CD4-positive, CD25-positive, alpha-beta regulatory T cell (primary cell): ENCODE measurements at regions not wholly inside any gene's neighbourhood (a gene's known extent, or its start where the extent isn't known, plus 50 kb on each side); places are given as distances from the start of the nearest gene placed in this dataset.

Experiments used
- ATAC-seq, 2 donors: fragments of 150-1000 bp; cut with Tn5 transposase; one replicate each; pipeline ENCODE4 v1.10.0; 2021; ENCODE audit warnings: low read depth in 2 of 2, moderate number of reproducible peaks in 2 of 2, moderate library complexity in 1 of 2
- DNase-seq, 3 donors: peaks; one replicate each; pipeline versions ENCODE4 v3.0.0 to v3.0.0-alpha.2; 2012 to 2022; ENCODE audit warnings: mixed read lengths in 1 of 3
- H3K27ac ChIP-seq: one replicate; pipeline ENCODE4 v1.7.0; 2013; ENCODE audit warnings: mild to moderate bottlenecking, low read length; ENCODE audit not compliant: insufficient read depth, poor library complexity, severe bottlenecking
- H3K27me3 ChIP-seq: one replicate; pipeline ENCODE4 v1.7.0; 2013; ENCODE audit warnings: low read length; ENCODE audit not compliant: control insufficient read depth, insufficient read depth
- H3K36me3 ChIP-seq: one replicate; pipeline ENCODE4 v1.7.0; 2013; ENCODE audit warnings: mild to moderate bottlenecking, low read length, moderate library complexity; ENCODE audit not compliant: control insufficient read depth, insufficient read depth
- H3K4me1 ChIP-seq: 2 replicates; pipeline ENCODE4 v1.7.0; 2013; ENCODE audit warnings: mild to moderate bottlenecking, low read length; ENCODE audit not compliant: insufficient read depth, control insufficient read depth, poor library complexity, severe bottlenecking
- H3K4me3 ChIP-seq: one replicate; pipeline ENCODE4 v1.7.0; 2013; ENCODE audit warnings: low read depth, mild to moderate bottlenecking, low read length, moderate library complexity
- H3K9me3 ChIP-seq, 2 experiments: 1 replicate in 1 of 2; 2 replicates in 1 of 2; pipeline ENCODE4 v1.7.0; 2013; ENCODE audit warnings: low read length in 2 of 2, mild to moderate bottlenecking in 1 of 2, moderate library complexity in 1 of 2; ENCODE audit not compliant: control insufficient read depth in 2 of 2
- H3K27ac Mint-ChIP-seq, 3 donors: one replicate each; pipeline ENCODE4 v1.8.0; 2020 to 2022; ENCODE audit warnings: mild to moderate bottlenecking in 3 of 3, mixed read lengths in 3 of 3, moderate library complexity in 2 of 3
- H3K27me3 Mint-ChIP-seq: one replicate; pipeline ENCODE4 v1.8.0; 2022; ENCODE audit warnings: mild to moderate bottlenecking, mixed read lengths
- H3K36me3 Mint-ChIP-seq: one replicate; pipeline ENCODE4 v1.8.0; 2020; ENCODE audit warnings: mixed read lengths
- H3K4me1 Mint-ChIP-seq, 4 donors: one replicate each; pipeline ENCODE4 v1.8.0; 2020 to 2022; ENCODE audit warnings: mixed read lengths in 4 of 4, mild to moderate bottlenecking in 1 of 4
- H3K4me3 Mint-ChIP-seq, 4 donors: one replicate each; pipeline ENCODE4 v1.8.0; 2020 to 2022; ENCODE audit warnings: mild to moderate bottlenecking in 4 of 4, mixed read lengths in 4 of 4, moderate library complexity in 3 of 4
- H3K9me3 Mint-ChIP-seq, 7 donors: one replicate each; pipeline ENCODE4 v1.8.0; 2020 to 2022; ENCODE audit warnings: mixed read lengths in 7 of 7, mild to moderate bottlenecking in 3 of 7, moderate library complexity in 2 of 7

GRCh38 chr7:125406111-125406510 lies 476.5 kb upstream of the POT1 start:
- ATAC-seq, result no peak
- no peak for DNase-seq
- no peak overlapping the region for H3K27ac Mint-ChIP-seq
- Histone ChIP-seq H3K27me3 (no peaks in the 10 kb centered on the region), H3K4me3 (no peak overlapping the region), H3K4me1 (no peaks in the 10 kb centered on the region), H3K36me3 (no peaks in the 10 kb centered on the region), H3K9me3 (no peaks in the 10 kb centered on the region), H3K27ac (no peak overlapping the region)
- peaks cover 0 to 23% (median 3%) of the 10 kb centered on the region in 7 donors for H3K9me3 Mint-ChIP-seq
- no peaks in the 10 kb centered on the region for H3K4me1 Mint-ChIP-seq
- no peaks in the 10 kb centered on the region for H3K27me3 Mint-ChIP-seq
- no peak overlapping the region for H3K4me3 Mint-ChIP-seq
- no peaks in the 10 kb centered on the region for H3K36me3 Mint-ChIP-seq

DNA sequence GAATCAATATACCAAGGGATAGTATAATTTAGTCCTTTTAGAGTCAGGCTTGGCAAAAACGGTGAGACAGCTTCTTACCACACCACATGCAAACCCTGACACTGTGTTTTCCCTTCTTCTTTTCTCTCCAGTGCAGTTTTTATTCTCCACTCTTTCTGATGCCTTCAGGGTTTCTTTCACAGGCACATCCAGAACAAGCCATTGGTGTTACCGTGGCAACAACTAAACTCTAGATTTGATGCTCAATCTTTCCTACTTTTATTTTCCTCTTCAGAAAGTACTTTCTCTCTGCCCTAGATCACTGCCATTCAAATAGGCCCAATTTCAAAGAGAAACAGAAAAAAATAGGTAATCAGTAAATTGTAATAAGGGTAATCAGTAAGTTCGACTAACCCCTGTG lies 469.8 kb upstream of the POT1 start:
- Histone ChIP-seq H3K4me1 (no peaks in the 10 kb centered on the region), H3K4me3 (no peak overlapping the region), H3K9me3 (no peaks in the 10 kb centered on the region), H3K27ac (no peak overlapping the region), H3K36me3 (no peaks in the 10 kb centered on the region), H3K27me3 (no peaks in the 10 kb centered on the region)
- Mint-ChIP-seq H3K4me1 (no peaks in the 10 kb centered on the region), H3K4me3 (no peak overlapping the region), H3K27me3 (no peaks in the 10 kb centered on the region), H3K36me3 (no peaks in the 10 kb centered on the region), H3K27ac (no peak overlapping the region), H3K9me3 (peaks cover 2 to 16% (median 9%) of the 10 kb centered on the region in 7 donors)
- ATAC-seq (no peak), DNase-seq (no peak)

- H3K4me3 ChIP-seq, result no peak overlapping the region
- DNase-seq, result no peak
- ATAC-seq, result no peak
- Mint-ChIP-seq H3K9me3 (peaks cover 0 to 16% (median 9%) of the 10 kb centered on the region in 7 donors), H3K4me3 (no peak overlapping the region), H3K36me3 (no peaks in the 10 kb centered on the region), H3K27me3 (no peaks in the 10 kb centered on the region), H3K27ac (no peak overlapping the region), H3K4me1 (no peaks in the 10 kb centered on the region)
- no peaks in the 10 kb centered on the region for H3K4me1 ChIP-seq
- H3K27ac ChIP-seq, result no peak overlapping the region
- H3K9me3 ChIP-seq, result no peaks in the 10 kb centered on the region
- no peaks in the 10 kb centered on the region for H3K36me3 ChIP-seq
- H3K27me3 ChIP-seq, result no peaks in the 10 kb centered on the region
Measured at GRCh38 chr7:125396466-125397151, 467.0 kb upstream of the POT1 start.

- Mint-ChIP-seq H3K27me3 (no peaks in the 10 kb centered on the region), H3K4me1 (no peaks in the 10 kb centered on the region), H3K27ac (no peak overlapping the region), H3K36me3 (no peaks in the 10 kb centered on the region), H3K4me3 (no peak overlapping the region), H3K9me3 (peaks cover 0 to 20% (median 8%) of the 10 kb centered on the region in 7 donors)
- Histone ChIP-seq H3K36me3 (no peaks in the 10 kb centered on the region), H3K9me3 (no peaks in the 10 kb centered on the region), H3K27ac (no peak overlapping the region), H3K4me3 (no peak overlapping the region), H3K27me3 (no peaks in the 10 kb centered on the region), H3K4me1 (no peaks in the 10 kb centered on the region)
- no peak for ATAC-seq
- DNase-seq, result no peak
Measured at GRCh38 chr7:125391921-125392320, 462.3 kb upstream of the POT1 start.

DNA sequence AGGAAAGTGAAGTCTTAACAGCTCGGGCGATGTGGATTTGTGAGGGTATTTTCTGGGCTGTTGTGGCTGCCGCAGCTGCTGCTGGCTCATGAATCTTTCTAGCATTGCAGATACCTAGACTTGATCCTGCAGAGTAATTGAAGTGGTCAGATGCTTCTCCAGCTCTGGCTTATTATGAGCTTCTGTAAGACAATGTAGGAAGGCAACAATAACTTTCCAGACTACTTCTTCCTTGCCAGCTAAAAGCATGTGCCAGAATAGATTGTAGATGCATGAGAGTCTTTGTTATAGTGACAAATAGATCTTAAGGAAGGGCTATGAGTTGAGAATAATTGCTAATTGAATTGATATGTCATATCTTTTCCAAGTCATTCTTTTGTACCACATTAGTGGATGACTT lies 461.4 kb upstream of the POT1 start:
- Histone ChIP-seq H3K36me3 (no peaks in the 10 kb centered on the region), H3K27ac (no peak overlapping the region), H3K4me1 (no peaks in the 10 kb centered on the region), H3K9me3 (no peaks in the 10 kb centered on the region), H3K4me3 (no peak overlapping the region), H3K27me3 (no peaks in the 10 kb centered on the region)
- Mint-ChIP-seq H3K9me3 (peaks cover 0 to 20% (median 8%) of the 10 kb centered on the region in 7 donors), H3K4me3 (no peak overlapping the region), H3K4me1 (no peaks in the 10 kb centered on the region), H3K36me3 (no peaks in the 10 kb centered on the region), H3K27ac (no peak overlapping the region), H3K27me3 (no peaks in the 10 kb centered on the region)
- no peak for DNase-seq
- ATAC-seq, result no peak

DNA sequence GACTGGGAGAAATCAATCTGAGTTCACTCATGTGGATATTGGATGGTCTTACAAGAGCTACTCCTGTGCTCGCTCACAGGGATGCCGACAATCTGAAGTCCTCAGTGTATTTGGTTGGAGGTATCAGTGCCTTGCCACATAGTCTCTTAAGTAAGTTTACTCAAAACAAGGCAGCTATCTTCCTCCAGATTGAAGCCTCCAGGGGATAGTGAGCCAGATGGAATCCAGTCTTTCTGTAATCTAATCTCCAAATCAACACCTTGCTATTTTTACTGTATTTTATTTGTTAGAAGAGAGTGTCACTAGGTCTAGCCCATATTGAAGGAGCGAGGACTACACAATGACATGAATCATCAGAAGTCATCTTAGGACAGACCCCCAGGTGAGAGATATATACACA lies 456.6 kb upstream of the POT1 start:
- DNase-seq, result no peak
- H3K27ac ChIP-seq, result no peak overlapping the region
- no peak overlapping the region for H3K4me3 ChIP-seq
- Mint-ChIP-seq H3K4me3 (no peak overlapping the region), H3K4me1 (no peaks in the 10 kb centered on the region), H3K27me3 (no peaks in the 10 kb centered on the region), H3K27ac (no peak overlapping the region), H3K9me3 (peaks cover 2 to 16% (median 4%) of the 10 kb centered on the region in 7 donors), H3K36me3 (no peaks in the 10 kb centered on the region)
- no peaks in the 10 kb centered on the region for H3K27me3 ChIP-seq
- H3K9me3 ChIP-seq, result no peaks in the 10 kb centered on the region
- no peaks in the 10 kb centered on the region for H3K4me1 ChIP-seq
- no peaks in the 10 kb centered on the region for H3K36me3 ChIP-seq
- no peak for ATAC-seq

DNA sequence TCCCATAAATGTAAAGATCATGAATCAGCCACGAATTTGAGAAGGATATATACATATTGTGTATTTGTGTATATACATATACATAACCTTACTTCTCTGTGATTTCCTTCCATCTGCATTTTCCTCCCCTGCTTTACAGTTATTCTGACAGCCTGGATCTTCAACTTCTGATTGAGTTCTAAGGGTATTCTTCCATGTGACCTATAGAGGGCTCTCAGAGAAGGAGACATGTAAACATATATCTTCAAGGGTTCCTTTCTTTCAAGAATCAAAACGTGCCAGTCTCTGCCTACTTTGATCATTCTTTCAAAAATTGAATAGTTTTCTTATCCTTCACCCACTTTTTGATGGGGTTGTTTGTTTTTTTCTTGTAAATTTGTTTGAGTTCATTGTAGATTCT lies 453.7 kb upstream of the POT1 start:
- no peaks in the 10 kb centered on the region for H3K4me1 ChIP-seq
- H3K4me3 Mint-ChIP-seq, result no peak overlapping the region
- no peaks in the 10 kb centered on the region for H3K4me1 Mint-ChIP-seq
- no peak overlapping the region for H3K27ac Mint-ChIP-seq
- no peaks in the 10 kb centered on the region for H3K27me3 ChIP-seq
- no peak overlapping the region for H3K4me3 ChIP-seq
- H3K9me3 ChIP-seq, result no peaks in the 10 kb centered on the region
- ATAC-seq (no peak), DNase-seq (no peak)
- peaks cover 0 to 16% (median 2%) of the 10 kb centered on the region in 7 donors for H3K9me3 Mint-ChIP-seq
- peaks cover 5% of the 10 kb centered on the region for H3K27me3 Mint-ChIP-seq
- no peaks in the 10 kb centered on the region for H3K36me3 ChIP-seq
- H3K36me3 Mint-ChIP-seq, result no peaks in the 10 kb centered on the region
- no peak overlapping the region for H3K27ac ChIP-seq

DNA sequence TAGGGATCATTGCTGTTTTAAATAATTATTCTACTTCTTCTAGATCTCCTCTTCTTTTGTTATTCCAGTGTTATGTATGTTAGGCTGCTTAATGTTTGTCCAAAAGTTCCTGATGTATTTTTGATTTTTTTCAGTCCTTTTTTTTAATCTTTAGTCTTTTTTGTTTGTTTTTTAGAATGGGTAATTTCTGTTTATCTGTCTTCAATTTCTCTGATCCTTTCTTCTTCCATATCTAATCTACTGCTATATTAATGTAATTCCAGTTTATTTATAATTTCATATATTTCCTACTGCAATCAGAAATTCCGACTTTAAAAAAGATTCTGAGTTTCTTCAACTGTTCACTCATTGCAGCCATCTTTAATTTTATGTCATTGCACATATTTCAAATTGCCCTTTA lies 452.8 kb upstream of the POT1 start:
- H3K4me3 Mint-ChIP-seq, result no peak overlapping the region
- no peak for ATAC-seq

More for the DNA sequence above, 452.8 kb upstream of the POT1 start:
- Histone ChIP-seq H3K9me3 (no peaks in the 10 kb centered on the region), H3K27me3 (no peaks in the 10 kb centered on the region), H3K27ac (no peak overlapping the region), H3K4me1 (no peaks in the 10 kb centered on the region), H3K4me3 (no peak overlapping the region), H3K36me3 (no peaks in the 10 kb centered on the region)
- no peak for DNase-seq
- Mint-ChIP-seq H3K27me3 (peaks cover 5% of the 10 kb centered on the region), H3K4me1 (no peaks in the 10 kb centered on the region), H3K27ac (no peak overlapping the region), H3K9me3 (peaks cover 0 to 13% (median 2%) of the 10 kb centered on the region in 7 donors), H3K36me3 (no peaks in the 10 kb centered on the region)
